Gastrocnemius medialis (tissue), 4 donors: ENCODE measurements at regions not wholly inside any gene's neighbourhood (a gene's known extent, or its start where the extent isn't known, plus 50 kb on each side); places are given as distances from the start of the nearest gene placed in this dataset.

ENCODE experiments used
- CTCF ChIP-seq, 5 experiments: fragments of 450-650 bp in 3 of 5; fragments of 200-600 bp in 2 of 5; sonication (generic) in 2 of 5; IDR thresholded peaks in 4 of 5; conservative IDR thresholded peaks in 1 of 5; 1 replicate in 4 of 5; 2 replicates in 1 of 5; pipeline ENCODE4 v1.5.1; 2016 to 2019; ENCODE audit warnings: antibody characterized with exemption in 5 of 5, mild to moderate bottlenecking in 3 of 5, moderate library complexity in 3 of 5
- POLR2A ChIP-seq, 2 donors: fragments of 450-650 bp; IDR thresholded peaks; one replicate each; pipeline ENCODE4 v1.6.1; 2017; ENCODE audit warnings: antibody characterized with exemption in 2 of 2, mild to moderate bottlenecking in 2 of 2, moderate library complexity in 2 of 2

- no peak for TF ChIP-seq CTCF (IDR thresholded peaks at IDR 0.05 in 4 of 5, conservative IDR thresholded peaks at IDR 0.05 in 1 of 5)
- TF ChIP-seq POLR2A (IDR thresholded peaks at IDR 0.05) = no peak
Measured at GRCh38 chr5:126693806-126694205, 83.1 kb upstream of the LMNB1 start.
